Heart right ventricle (tissue), 16 donors: ENCODE measurements at regions not wholly inside any gene's neighbourhood (a gene's known extent, or its start where the extent isn't known, plus 50 kb on each side); places are given as distances from the start of the nearest gene placed in this dataset.
A peak's percentile ranks its signal among the peaks of the same experiment; 100 is the strongest.

Source experiments
- ATAC-seq, 8 donors: fragments of 200-7000 bp; cut with Tn5 transposase; one replicate each; pipeline ENCODE4 v1.9.1; 2020; ENCODE audit warnings: mild to moderate bottlenecking in 8 of 8, moderate library complexity in 8 of 8, moderate number of reproducible peaks in 1 of 8
- DNase-seq, 2 donors: peaks; one replicate each; pipeline ENCODE4 v3.0.0-alpha.2; 2020
- H3K27ac ChIP-seq, 10 donors: fragments of 200-600 bp; sonication (generic) in 2 of 10; one replicate each; pipeline versions ENCODE4 v1.5.0 to v1.8.0; 2020 to 2022; ENCODE audit warnings: mild to moderate bottlenecking in 3 of 10
- H3K27me3 ChIP-seq, 7 donors: fragments of 200-600 bp; one replicate each; pipeline ENCODE4 v1.8.0; 2021 to 2022; ENCODE audit warnings: mild to moderate bottlenecking in 2 of 7
- H3K36me3 ChIP-seq, 9 donors: fragments of 200-600 bp; sonication (generic) in 1 of 9; one replicate each; pipeline versions ENCODE4 v1.5.0 to v1.8.0; 2020 to 2022; ENCODE audit warnings: mild to moderate bottlenecking in 2 of 9
- H3K4me1 ChIP-seq, 9 donors: fragments of 200-600 bp; sonication (generic) in 1 of 9; one replicate each; pipeline versions ENCODE4 v1.5.0 to v1.8.0; 2020 to 2022; ENCODE audit warnings: mild to moderate bottlenecking in 4 of 9
- H3K4me3 ChIP-seq, 10 donors: fragments of 200-600 bp; sonication (generic) in 2 of 10; one replicate each; pipeline versions ENCODE4 v1.5.0 to v1.8.0; 2020 to 2022; ENCODE audit warnings: mild to moderate bottlenecking in 7 of 10, moderate library complexity in 2 of 10
- H3K9me3 ChIP-seq, 11 donors: fragments of 200-600 bp in 10 of 11; sonication (generic) in 2 of 11; one replicate each; pipeline versions ENCODE4 v1.5.0 to v1.8.0; 2013 to 2022; ENCODE audit warnings: mild to moderate bottlenecking in 2 of 11, control low read depth in 1 of 11, moderate library complexity in 1 of 11
- WGBS, 2 donors: extraction: QIAGEN DNeasy Blood & Tissue Kit; methylation state at CpG; one replicate each; pipeline ENCODE4 v1.1.7; 2013; ENCODE audit warnings: inconsistent platforms in 1 of 2; 5-methylcytosine and 5-hydroxymethylcytosine counted together
- intact Hi-C, 10 donors: fragments of 100-400 bp; cut with DNase I; formaldehyde crosslinking; loops; one replicate each; pipeline versions ENCODE4 v1.11.1 to v1.14.2; 2022
- TF ChIP-seq, protein P1 (sequence below), 9 donors: fragments of 200-600 bp; sonication (generic) in 2 of 9; IDR thresholded peaks; one replicate each; pipeline versions ENCODE4 v1.5.0 to v1.8.0; 2021 to 2022; ENCODE audit warnings: antibody characterized with exemption in 9 of 9, mild to moderate bottlenecking in 5 of 9, moderate library complexity in 1 of 9
- donor health status: Arrhythmogenic right ventricular cardiomyopathy.
- donor health status: ischemic (EF 13 %, LVEDD 7.1; RV severe dilation, severe dysfunction).
- donor health status: healthy with polysubstance abuse.
- donor health status: DM: no; HTN: yes; CAD: no.
- donor health status: DM: no; HTN: no; CAD: no.
- donor health status: ischemic (EF 25% LVEDD 6.9; RV normal size, moderate dysfunction).
- donor health status: ischemic (EF 25% LVEDD 5.7; RV mildly dilated, moderate dysfunction).
- donor health status: healthy.
- donor health status: DM: yes; HTN: yes; CAD: no.
- donor health status: Ischemic cardiomyopathy.
- donor health status: ischemic (EF 35%, LVEDD 5.7; RV mildly dilated, moderate dysfunction).
- donor health status: nonischemic (EF 11% LVEDD 7.7; RV severe dilation, severe dysfunction).
- donor health status: DM: yes; HTN: yes; CAD: no.
- donor health status: PGD.
- donor health status: ischemic (EF 29% LVEDD 5.4; RV normal size, mild dysfunction).
- donor health status: nonischemic (EF 23%, LVEDD 6.1; RV moderate dilation, normal function).

DNA sequence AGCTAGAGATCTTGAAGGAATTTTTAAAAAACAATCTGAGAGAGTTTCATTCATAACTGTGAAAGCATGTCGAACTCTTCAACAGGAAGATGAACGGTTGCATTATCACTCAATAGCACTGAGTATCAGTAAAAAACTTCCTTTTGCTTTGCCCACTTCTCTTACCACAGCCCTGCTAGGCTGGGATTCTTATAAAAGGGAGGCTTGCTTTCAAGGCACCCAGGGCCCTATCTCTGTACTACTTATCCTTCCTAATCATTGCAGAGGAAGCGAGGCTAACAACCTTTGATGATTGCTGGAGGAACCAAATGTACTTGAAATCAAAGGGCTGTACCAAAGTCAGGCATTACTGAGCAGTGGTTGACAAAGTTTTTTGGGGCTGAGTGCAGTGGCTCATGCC lies 71.2 kb downstream of the SNRPE start:
- peaks cover 0 to 9% (median 0%) of the 10 kb centered on the region in 9 donors for H3K4me1 ChIP-seq
- TF ChIP-seq, protein P1, sequence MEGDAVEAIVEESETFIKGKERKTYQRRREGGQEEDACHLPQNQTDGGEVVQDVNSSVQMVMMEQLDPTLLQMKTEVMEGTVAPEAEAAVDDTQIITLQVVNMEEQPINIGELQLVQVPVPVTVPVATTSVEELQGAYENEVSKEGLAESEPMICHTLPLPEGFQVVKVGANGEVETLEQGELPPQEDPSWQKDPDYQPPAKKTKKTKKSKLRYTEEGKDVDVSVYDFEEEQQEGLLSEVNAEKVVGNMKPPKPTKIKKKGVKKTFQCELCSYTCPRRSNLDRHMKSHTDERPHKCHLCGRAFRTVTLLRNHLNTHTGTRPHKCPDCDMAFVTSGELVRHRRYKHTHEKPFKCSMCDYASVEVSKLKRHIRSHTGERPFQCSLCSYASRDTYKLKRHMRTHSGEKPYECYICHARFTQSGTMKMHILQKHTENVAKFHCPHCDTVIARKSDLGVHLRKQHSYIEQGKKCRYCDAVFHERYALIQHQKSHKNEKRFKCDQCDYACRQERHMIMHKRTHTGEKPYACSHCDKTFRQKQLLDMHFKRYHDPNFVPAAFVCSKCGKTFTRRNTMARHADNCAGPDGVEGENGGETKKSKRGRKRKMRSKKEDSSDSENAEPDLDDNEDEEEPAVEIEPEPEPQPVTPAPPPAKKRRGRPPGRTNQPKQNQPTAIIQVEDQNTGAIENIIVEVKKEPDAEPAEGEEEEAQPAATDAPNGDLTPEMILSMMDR (IDR thresholded peaks at IDR 0.05), result no peak
- no peak overlapping the region for H3K4me3 ChIP-seq
- ATAC-seq (no peak), DNase-seq (no peak)
- no peaks in the 10 kb centered on the region for H3K9me3 ChIP-seq
- H3K36me3 ChIP-seq, result no peaks in the 10 kb centered on the region
- no peak overlapping the region for H3K27ac ChIP-seq
- peaks cover 0 to 10% (median 0%) of the 10 kb centered on the region in 7 donors for H3K27me3 ChIP-seq
- intact Hi-C loops, result no loop called here
- WGBS, 2 donors, result 43 to 51% methylated on average over 3 of the region's 3 CpGs

DNA sequence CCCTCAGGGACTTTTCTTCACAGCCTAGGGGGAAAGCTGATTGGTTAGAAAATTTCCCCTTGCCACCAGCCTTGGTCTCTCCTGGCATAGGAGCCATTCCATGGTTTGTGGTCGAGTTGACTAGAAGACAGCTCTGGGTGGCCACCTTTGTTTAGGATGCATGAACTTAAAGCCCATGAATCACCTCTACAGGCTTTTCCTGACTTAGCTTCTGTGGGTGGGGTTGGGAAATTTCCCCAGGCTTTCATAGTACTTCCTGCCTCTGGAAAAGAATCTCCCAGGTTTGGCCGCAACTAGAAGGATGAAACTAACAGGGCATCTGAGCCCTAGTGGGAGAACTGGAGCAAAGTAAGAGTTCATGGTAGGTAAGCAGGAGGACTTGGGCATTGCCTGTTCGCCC lies 72.6 kb downstream of the SNRPE start:
- intact Hi-C loops, result no loop called here
- H3K9me3 ChIP-seq, result no peaks in the 10 kb centered on the region
- WGBS, 2 donors, result 61 to 73% methylated on average over 3 of the region's 3 CpGs
- peaks cover 0 to 10% (median 0%) of the 10 kb centered on the region in 7 donors for H3K27me3 ChIP-seq
- DNase-seq, result no peak
- H3K4me1 ChIP-seq, result peaks cover 0 to 9% (median 0%) of the 10 kb centered on the region in 9 donors
- TF ChIP-seq, protein P1 (IDR thresholded peaks at IDR 0.05), result no peak
- no peak overlapping the region for H3K4me3 ChIP-seq
- H3K36me3 ChIP-seq, result no peaks in the 10 kb centered on the region
- no peak overlapping the region for H3K27ac ChIP-seq
- no peak for ATAC-seq

DNA sequence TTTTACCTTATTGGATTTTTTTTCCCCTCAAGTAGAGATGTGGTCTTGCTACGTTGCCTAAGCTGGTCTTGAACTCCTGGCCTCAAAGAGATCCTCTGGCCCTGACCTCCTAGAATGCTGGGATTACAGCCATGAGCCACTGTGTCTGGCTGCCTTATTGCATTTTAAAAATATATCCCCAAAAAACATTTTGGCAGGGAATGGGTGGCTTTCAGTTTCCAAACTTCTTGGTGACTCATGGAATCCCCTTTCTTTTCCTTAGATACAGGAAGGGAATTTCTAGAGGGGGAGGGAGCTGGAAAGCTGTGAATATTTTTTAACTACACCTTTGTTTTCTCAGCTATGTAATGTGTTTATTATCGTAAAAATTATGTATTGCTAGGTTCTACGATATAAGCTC lies 73.3 kb downstream of the SNRPE start:
- Histone ChIP-seq H3K36me3 (no peaks in the 10 kb centered on the region), H3K27ac (no peak overlapping the region), H3K27me3 (peaks cover 0 to 10% (median 0%) of the 10 kb centered on the region in 7 donors), H3K4me1 (peaks cover 0 to 9% (median 0%) of the 10 kb centered on the region in 9 donors), H3K4me3 (no peak overlapping the region), H3K9me3 (no peaks in the 10 kb centered on the region)
- intact Hi-C loops, result no loop called here
- peak in 1 of 8 donors; percentile 24 for ATAC-seq
- WGBS, 2 donors, result 64 to 67% methylated on average over 3 of the region's 3 CpGs
- TF ChIP-seq, protein P1 (IDR thresholded peaks at IDR 0.05), result no peak
- DNase-seq, result no peak

DNA sequence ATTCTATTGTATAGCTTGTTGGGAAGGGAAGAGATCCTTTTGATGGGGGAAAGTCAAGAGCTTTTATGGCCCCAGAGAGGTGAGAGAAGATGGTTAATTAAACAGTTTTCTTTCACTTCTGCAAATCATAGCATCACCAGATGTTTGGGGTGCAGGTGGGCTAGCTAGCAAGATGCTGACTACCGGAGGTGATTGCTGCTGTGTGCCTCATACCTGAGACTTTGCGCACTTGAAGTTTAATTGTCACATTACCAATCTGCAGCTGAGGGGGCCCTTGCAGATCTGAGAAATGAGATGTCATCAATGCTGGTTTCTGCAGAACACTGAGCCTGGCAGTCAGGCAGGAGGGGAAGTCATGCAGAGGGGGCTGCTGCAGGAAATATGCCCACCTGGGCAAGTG lies 73.9 kb downstream of the SNRPE start:
- TF ChIP-seq, protein P1 (IDR thresholded peaks at IDR 0.05), result no peak
- DNase-seq (no peak), ATAC-seq (no peak)
- 96 to 98% methylated on average over 2 of the region's 2 CpGs for WGBS, 2 donors
- no peak overlapping the region for H3K27ac ChIP-seq
- intact Hi-C loops, result no loop called here
- no peak overlapping the region for H3K4me3 ChIP-seq
- H3K36me3 ChIP-seq, result no peaks in the 10 kb centered on the region
- H3K9me3 ChIP-seq, result no peaks in the 10 kb centered on the region
- peaks cover 0 to 9% (median 0%) of the 10 kb centered on the region in 9 donors for H3K4me1 ChIP-seq
- H3K27me3 ChIP-seq, result peaks cover 0 to 10% (median 0%) of the 10 kb centered on the region in 7 donors
